ENCODE measurements at regions not wholly inside any gene's neighbourhood (a gene's known extent, or its start where the extent isn't known, plus 50 kb on each side); places are given as distances from the start of the nearest gene placed in this dataset.

- Histone ChIP-seq H3K4me1 (no peaks in the 10 kb centered on the region), H3K4me3 (no peak overlapping the region), H3K9me3 (no peaks in the 10 kb centered on the region), H3K27me3 (no peaks in the 10 kb centered on the region), H3K36me3 (no peaks in the 10 kb centered on the region), H3K27ac (no peak overlapping the region)
- intact Hi-C loops (cut with DNase I): no loop called here
- no peak for DNase-seq (ENCODE audit: extremely low spot score in 2 of 2)
- TF ChIP-seq POLR2A (IDR thresholded peaks at IDR 0.05) (no peak), CTCF (IDR thresholded peaks at IDR 0.05) (no peak), POLR2AphosphoS5 (IDR thresholded peaks at IDR 0.05; ENCODE audit: insufficient read depth in 1 of 2, low read depth in 1 of 2) (no peak)
These were observed 144.4 kb upstream of the RADX start for GRCh38 chrX:106467422-106467821.

DNA sequence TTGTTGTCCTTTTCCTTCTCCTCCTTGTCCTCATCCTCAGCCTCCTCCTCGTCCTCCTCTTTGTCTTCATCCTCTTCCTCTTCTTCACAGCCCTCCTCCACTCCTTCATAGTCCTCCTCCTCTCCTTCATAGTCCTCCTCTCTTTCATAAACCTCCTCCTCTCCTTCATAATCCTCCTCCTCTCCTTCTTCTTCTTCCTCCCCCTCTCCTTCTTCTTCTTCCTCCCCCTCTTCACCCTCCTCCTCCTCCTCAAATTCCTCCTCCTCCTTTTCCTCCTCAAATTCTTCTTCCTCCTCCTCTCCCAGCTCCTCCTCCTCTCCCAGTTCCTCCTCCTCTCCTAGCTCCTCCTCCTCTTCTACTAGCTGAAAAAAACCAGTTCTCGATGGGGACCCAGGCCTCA lies 143.8 kb upstream of the RADX start:
- DNase-seq (ENCODE audit: extremely low spot score in 2 of 2): no peak
- H3K27ac ChIP-seq: no peak overlapping the region
- H3K36me3 ChIP-seq: no peaks in the 10 kb centered on the region
- no peaks in the 10 kb centered on the region for H3K4me1 ChIP-seq
- no peak overlapping the region for H3K4me3 ChIP-seq
- H3K9me3 ChIP-seq: no peaks in the 10 kb centered on the region
- TF ChIP-seq CTCF (IDR thresholded peaks at IDR 0.05) (no peak), POLR2AphosphoS5 (IDR thresholded peaks at IDR 0.05; ENCODE audit: insufficient read depth in 1 of 2, low read depth in 1 of 2) (no peak), POLR2A (IDR thresholded peaks at IDR 0.05) (no peak)
- intact Hi-C loops (cut with DNase I): no loop called here
- no peaks in the 10 kb centered on the region for H3K27me3 ChIP-seq

DNA sequence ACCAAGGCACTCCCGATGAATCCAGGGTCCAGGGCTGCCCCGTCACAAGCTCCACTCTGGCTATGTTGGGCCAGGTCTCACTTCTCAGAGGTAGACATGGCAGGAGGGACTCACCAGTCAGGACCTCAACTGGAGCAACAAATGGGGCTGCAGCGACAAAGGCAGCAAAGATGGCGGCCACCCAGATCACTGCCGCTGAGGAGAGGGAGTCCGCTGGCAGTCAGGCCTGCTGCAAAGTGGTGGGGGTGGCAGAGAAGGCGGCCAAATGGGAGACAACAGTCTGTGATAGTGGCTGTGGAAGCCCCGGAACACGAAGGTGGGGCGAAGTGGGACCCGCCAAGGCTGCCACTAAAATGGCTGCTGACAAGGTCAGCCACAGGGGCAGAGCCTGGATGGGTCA lies 143.3 kb upstream of the RADX start:
- Histone ChIP-seq H3K4me1 (no peaks in the 10 kb centered on the region), H3K27me3 (no peaks in the 10 kb centered on the region), H3K36me3 (no peaks in the 10 kb centered on the region), H3K4me3 (no peak overlapping the region), H3K9me3 (no peaks in the 10 kb centered on the region), H3K27ac (no peak overlapping the region)
- TF ChIP-seq CTCF (IDR thresholded peaks at IDR 0.05) (no peak), POLR2AphosphoS5 (IDR thresholded peaks at IDR 0.05; ENCODE audit: insufficient read depth in 1 of 2, low read depth in 1 of 2) (no peak), POLR2A (IDR thresholded peaks at IDR 0.05) (no peak)
- intact Hi-C loops (cut with DNase I): no loop called here
- no peak for DNase-seq (ENCODE audit: extremely low spot score in 2 of 2)

DNA sequence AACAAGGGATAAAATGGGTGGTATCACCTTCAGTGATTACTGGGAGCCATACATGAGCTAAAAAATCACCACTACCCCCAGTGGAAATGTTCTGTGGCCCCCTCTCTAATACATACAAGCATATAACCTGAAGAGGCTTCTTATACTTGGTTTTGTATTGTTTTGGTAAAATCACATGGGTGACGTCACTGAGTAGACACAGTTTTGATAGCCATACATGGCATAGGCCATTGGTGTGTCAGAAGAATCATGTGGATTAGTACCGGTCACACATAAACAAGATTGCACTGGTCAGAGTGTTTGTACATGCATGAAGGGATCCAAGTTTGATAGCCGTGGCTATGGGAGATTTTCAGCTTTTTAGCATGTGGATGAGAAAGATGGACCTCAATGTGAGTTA lies 131.9 kb upstream of the RADX start:
- intact Hi-C loops (cut with DNase I): no loop called here
- H3K9me3 ChIP-seq: no peaks in the 10 kb centered on the region
- H3K27ac ChIP-seq: no peak overlapping the region
- H3K4me1 ChIP-seq: no peaks in the 10 kb centered on the region
- H3K36me3 ChIP-seq: no peaks in the 10 kb centered on the region
- H3K4me3 ChIP-seq: no peak overlapping the region
- DNase-seq (ENCODE audit: extremely low spot score in 2 of 2): no peak
- H3K27me3 ChIP-seq: no peaks in the 10 kb centered on the region
- no peak for TF ChIP-seq POLR2A (IDR thresholded peaks at IDR 0.05)
- TF ChIP-seq POLR2AphosphoS5 (IDR thresholded peaks at IDR 0.05; ENCODE audit: insufficient read depth in 1 of 2, low read depth in 1 of 2): no peak
- TF ChIP-seq CTCF (IDR thresholded peaks at IDR 0.05): no peak

- Histone ChIP-seq H3K9me3 (no peaks in the 10 kb centered on the region), H3K27me3 (no peaks in the 10 kb centered on the region), H3K36me3 (no peaks in the 10 kb centered on the region), H3K27ac (no peak overlapping the region), H3K4me3 (no peak overlapping the region), H3K4me1 (no peaks in the 10 kb centered on the region)
- TF ChIP-seq CTCF (IDR thresholded peaks at IDR 0.05) (peak in 2 of 3 experiments; percentile 56 to 80), POLR2A (IDR thresholded peaks at IDR 0.05) (no peak), POLR2AphosphoS5 (IDR thresholded peaks at IDR 0.05; ENCODE audit: insufficient read depth in 1 of 2, low read depth in 1 of 2) (no peak)
- intact Hi-C loops (cut with DNase I): no loop called here
- no peak for DNase-seq (ENCODE audit: extremely low spot score in 2 of 2)
These were observed 130.4 kb upstream of the RADX start for GRCh38 chrX:106481341-106481740.

Measured in vagina (tissue), 2 donors.